Head of caudate nucleus (tissue), 42 donors: ENCODE measurements at regions not wholly inside any gene's neighbourhood (a gene's known extent, or its start where the extent isn't known, plus 50 kb on each side); places are given as distances from the start of the nearest gene placed in this dataset.

Source experiments
- DNase-seq, 42 donors: peaks; one replicate each; pipeline versions ENCODE4 v3.0.0 to v3.0.0-alpha.2; 2020 to 2021; ENCODE audit warnings: mixed read lengths in 7 of 42
- intact Hi-C: fragments of 100-400 bp; cut with DNase I; formaldehyde crosslinking; loops from one replicate; pipeline ENCODE4 v1.15.0; 2022

- DNase-seq = no peak
- intact Hi-C loops = no loop called here
Measured at GRCh38 chr2:12493031-12493513, 223.7 kb upstream of the TRIB2 start.

GRCh38 chr2:12495247-12495868 is 221.4 kb upstream of the TRIB2 start:
- intact Hi-C loops = no loop called here
- no peak for DNase-seq

- intact Hi-C loops = no loop called here
- DNase-seq = no peak
Measured at GRCh38 chr2:12498286-12498685, 218.4 kb upstream of the TRIB2 start.

- DNase-seq = no peak
- intact Hi-C loops = no loop called here
Measured at GRCh38 chr2:12498704-12499103, 218.0 kb upstream of the TRIB2 start.

- intact Hi-C loops = no loop called here
- no peak for DNase-seq
Measured at GRCh38 chr2:12500899-12501298, 215.8 kb upstream of the TRIB2 start.

- intact Hi-C loops = no loop called here
Measured at GRCh38 chr2:12501469-12502158, 215.1 kb upstream of the TRIB2 start.

GRCh38 chr2:12502759-12503158 is 214.0 kb upstream of the TRIB2 start:
- intact Hi-C loops = no loop called here
- no peak for DNase-seq

More at GRCh38 chr2:12501469-12502158, 215.1 kb upstream of the TRIB2 start:
- DNase-seq = peak in 1 of 42 donors; percentile 11

- intact Hi-C loops = no loop called here
- no peak for DNase-seq
Measured at GRCh38 chr2:12504443-12504842, 212.3 kb upstream of the TRIB2 start.

- intact Hi-C loops = no loop called here
- DNase-seq = no peak
Measured at GRCh38 chr2:12506846-12507245, 209.9 kb upstream of the TRIB2 start.

GRCh38 chr2:12507295-12507694 is 209.4 kb upstream of the TRIB2 start:
- no peak for DNase-seq
- intact Hi-C loops = no loop called here

- intact Hi-C loops = no loop called here
- DNase-seq = no peak
Measured at GRCh38 chr2:12510070-12510469, 206.7 kb upstream of the TRIB2 start.

- DNase-seq = no peak
Measured at GRCh38 chr2:12513339-12513738, 203.4 kb upstream of the TRIB2 start.

GRCh38 chr2:12514168-12514567 is 202.6 kb upstream of the TRIB2 start:
- intact Hi-C loops = no loop called here

More at GRCh38 chr2:12513339-12513738, 203.4 kb upstream of the TRIB2 start:
- intact Hi-C loops = no loop called here

GRCh38 chr2:12514631-12515437 is 201.9 kb upstream of the TRIB2 start:
- no peak for DNase-seq
- intact Hi-C loops = no loop called here

More at GRCh38 chr2:12514168-12514567, 202.6 kb upstream of the TRIB2 start:
- DNase-seq = no peak

GRCh38 chr2:12515871-12516270 is 200.9 kb upstream of the TRIB2 start:
- DNase-seq = no peak
- intact Hi-C loops = no loop called here

GRCh38 chr2:12533337-12534005 is 183.3 kb upstream of the TRIB2 start:
- intact Hi-C loops = no loop called here
- DNase-seq = no peak

GRCh38 chr2:12534646-12535263 is 182.0 kb upstream of the TRIB2 start:
- DNase-seq = peak in 31 of 42 donors; percentile 10 to 82 (median 39)
- intact Hi-C loops = no loop called here

GRCh38 chr2:12536976-12537375 is 179.8 kb upstream of the TRIB2 start:
- no peak for DNase-seq
- intact Hi-C loops = no loop called here

GRCh38 chr2:12538138-12538694 is 178.5 kb upstream of the TRIB2 start:
- DNase-seq = no peak
- intact Hi-C loops = no loop called here
